ENCODE measurements at regions not wholly inside any gene's neighbourhood (a gene's known extent, or its start where the extent isn't known, plus 50 kb on each side); places are given as distances from the start of the nearest gene placed in this dataset.

GRCh38 chr1:5585256-5585655 is 407.0 kb downstream of the NPHP4 start:
- FAIRE-seq (no peak), ATAC-seq (no peak), DNase-seq (ENCODE audit: low read depth, low spot score) (no peak)
- Histone ChIP-seq H3K4me1 (ENCODE audit: control insufficient read depth, insufficient read depth, low read length) (no peaks in the 10 kb centered on the region), H3K36me3 (ENCODE audit: control insufficient read depth in 2 of 2, insufficient read depth in 2 of 2, low read length in 1 of 2) (no peaks in the 10 kb centered on the region), H3K27me3 (replicated peaks in 1 of 2; ENCODE audit: control insufficient read depth in 2 of 2, insufficient read depth in 2 of 2, low read length in 1 of 2) (no peaks in the 10 kb centered on the region), H3K9ac (ENCODE audit: control insufficient read depth, insufficient read depth, low read length) (no peak overlapping the region), H3K4me3 (no peak overlapping the region), H3K79me2 (ENCODE audit: control insufficient read depth, insufficient read depth, low read length) (no peaks in the 10 kb centered on the region), H2AFZ (ENCODE audit: control insufficient read depth, low read depth, low read length) (no peak overlapping the region), H3K9me3 (replicated peaks; ENCODE audit: control insufficient read depth, insufficient read depth, low read length) (no peaks in the 10 kb centered on the region), H4K20me1 (ENCODE audit: control insufficient read depth, insufficient read depth) (no peaks in the 10 kb centered on the region), H3K27ac (ENCODE audit: control insufficient read depth, insufficient read depth) (no peak overlapping the region), H3K4me2 (ENCODE audit: control insufficient read depth, insufficient read depth) (no peak overlapping the region)
- intact Hi-C loops (cut with micrococcal nuclease; ENCODE audit: unreplicated experiment), result no loop called here
- POLR2A ChIA-PET, result no interaction called here
- RAD21 ChIA-PET (ENCODE audit: unreplicated experiment), result no interaction called here
- SMC1A ChIA-PET (ENCODE audit: uncharacterized antibody, unreplicated experiment), result no interaction called here
- 20% methylated on average over 9 of the region's 9 CpGs for WGBS (ENCODE audit: insufficient coverage, insufficient replicate concordance, low lambda C conversion rate, missing lambda C conversion rate)
- no TSS peak for BruUV-seq (replicated peaks)
- CTCF ChIA-PET, result no interaction called here
- TF ChIP-seq YY1 (IDR thresholded peaks at IDR 0.05; ENCODE audit: low read depth, low read length) (no peak), E2F4 (IDR thresholded peaks at IDR 0.05; ENCODE audit: low read depth, low read length) (no peak), SMAD5 (IDR thresholded peaks at IDR 0.05; ENCODE audit: low read depth) (no peak), IRF3 (IDR thresholded peaks at IDR 0.05) (no peak), CBX5 (IDR thresholded peaks at IDR 0.05; ENCODE audit: low read depth) (no peak), CHD4 (IDR thresholded peaks at IDR 0.05) (no peak), PAX8 (IDR thresholded peaks at IDR 0.05) (no peak), LARP7 (IDR thresholded peaks at IDR 0.05) (no peak), MYB (IDR thresholded peaks at IDR 0.05; ENCODE audit: borderline replicate concordance, low read depth, low read length) (no peak), MXI1 (IDR thresholded peaks at IDR 0.05; ENCODE audit: low read depth, low read length) (no peak), KDM1A (IDR thresholded peaks at IDR 0.05; ENCODE audit: borderline replicate concordance) (no peak), ZNF384 (IDR thresholded peaks at IDR 0.05; ENCODE audit: borderline replicate concordance, low read depth, low read length) (no peak), ZBED1 (IDR thresholded peaks at IDR 0.05; ENCODE audit: borderline replicate concordance) (no peak), IKZF1 (conservative IDR thresholded peaks at IDR 0.05) (no peak), HDAC6 (IDR thresholded peaks at IDR 0.05; ENCODE audit: unreplicated experiment) (no peak), DPF2 (IDR thresholded peaks at IDR 0.05) (no peak), E4F1 (IDR thresholded peaks at IDR 0.05; ENCODE audit: borderline replicate concordance, partially characterized antibody) (no peak)
- in situ Hi-C loops (cut with MboI), result no loop called here
